Mesendoderm (in vitro differentiated cells): ENCODE measurements at regions not wholly inside any gene's neighbourhood (a gene's known extent, or its start where the extent isn't known, plus 50 kb on each side); places are given as distances from the start of the nearest gene placed in this dataset.
A peak's percentile ranks its signal among the peaks of the same experiment; 100 is the strongest.

ENCODE experiments used
- DNase-seq: peaks from one replicate; pipeline ENCODE4 v3.0.0; 2013
- H2AK5ac ChIP-seq: 2 replicates; pipeline ENCODE4 v1.6.1; 2013; ENCODE audit warnings: low read length, inconsistent platforms
- H2BK120ac ChIP-seq: 2 replicates; pipeline ENCODE4 v1.6.1; 2013; ENCODE audit warnings: low read depth, mild to moderate bottlenecking, low read length, moderate library complexity, mixed read lengths
- H2BK15ac ChIP-seq: replicated peaks from 2 replicates; pipeline ENCODE4 v1.6.1; 2013; ENCODE audit warnings: low read depth, mild to moderate bottlenecking, moderate library complexity
- H2BK5ac ChIP-seq: 2 replicates; pipeline ENCODE4 v1.6.1; 2013; ENCODE audit warnings: low read length, inconsistent platforms
- H3K18ac ChIP-seq: 2 replicates; pipeline ENCODE4 v1.6.1; 2013; ENCODE audit warnings: mild to moderate bottlenecking, low read length, mixed read lengths
- H3K23ac ChIP-seq: one replicate; pipeline ENCODE4 v1.6.1; 2013; ENCODE audit warnings: low read length
- H3K27ac ChIP-seq: 2 replicates; pipeline ENCODE4 v1.5.1; 2013; ENCODE audit warnings: low read depth, mild to moderate bottlenecking, inconsistent platforms, low read length, moderate library complexity
- H3K27me3 ChIP-seq: 2 replicates; pipeline ENCODE4 v1.6.1; 2013; ENCODE audit warnings: low read length, control low read depth, mild to moderate bottlenecking, inconsistent platforms; ENCODE audit not compliant: insufficient read depth, poor library complexity
- H3K36me3 ChIP-seq: 2 replicates; pipeline ENCODE4 v1.6.1; 2013; ENCODE audit warnings: low read length, inconsistent platforms; ENCODE audit not compliant: control insufficient read depth, insufficient read depth
- H3K4ac ChIP-seq: one replicate; pipeline ENCODE4 v1.6.1; 2013; ENCODE audit warnings: low read depth, mild to moderate bottlenecking, low read length, moderate library complexity
- H3K4me1 ChIP-seq: 2 replicates; pipeline ENCODE4 v1.6.1; 2013; ENCODE audit warnings: low read depth, low read length, inconsistent platforms; ENCODE audit not compliant: control insufficient read depth
- H3K4me2 ChIP-seq: 2 replicates; pipeline ENCODE4 v1.6.1; 2013; ENCODE audit warnings: low read length
- H3K4me3 ChIP-seq: 2 replicates; pipeline ENCODE4 v1.5.1; 2013; ENCODE audit warnings: mild to moderate bottlenecking, low read length
- H3K56ac ChIP-seq: one replicate; pipeline ENCODE4 v1.6.1; 2013; ENCODE audit warnings: low read length
- H3K79me1 ChIP-seq: 2 replicates; pipeline ENCODE4 v1.6.1; 2013; ENCODE audit warnings: low read length, inconsistent platforms
- H3K79me2 ChIP-seq: 2 replicates; pipeline ENCODE4 v1.6.1; 2013; ENCODE audit warnings: mild to moderate bottlenecking, low read length; ENCODE audit not compliant: control insufficient read depth, insufficient read depth
- H3K9ac ChIP-seq: 2 replicates; pipeline ENCODE4 v1.6.1; 2013; ENCODE audit warnings: low read length, inconsistent platforms
- H4K5ac ChIP-seq: one replicate; pipeline ENCODE4 v1.6.1; 2013; ENCODE audit warnings: low read length
- H4K8ac ChIP-seq: one replicate; pipeline ENCODE4 v1.6.1; 2013; ENCODE audit warnings: low read depth, mild to moderate bottlenecking, control low read depth, low read length, moderate library complexity
- WGBS: extraction: QIAGEN DNeasy Blood & Tissue Kit; methylation state at CpG from one replicate; pipeline ENCODE4 v1.1.7; 2013; ENCODE audit warnings: low lambda C conversion rate, missing lambda C conversion rate; ENCODE audit not compliant: insufficient coverage; ENCODE audit errors: extremely low coverage; 5-methylcytosine and 5-hydroxymethylcytosine counted together

DNA sequence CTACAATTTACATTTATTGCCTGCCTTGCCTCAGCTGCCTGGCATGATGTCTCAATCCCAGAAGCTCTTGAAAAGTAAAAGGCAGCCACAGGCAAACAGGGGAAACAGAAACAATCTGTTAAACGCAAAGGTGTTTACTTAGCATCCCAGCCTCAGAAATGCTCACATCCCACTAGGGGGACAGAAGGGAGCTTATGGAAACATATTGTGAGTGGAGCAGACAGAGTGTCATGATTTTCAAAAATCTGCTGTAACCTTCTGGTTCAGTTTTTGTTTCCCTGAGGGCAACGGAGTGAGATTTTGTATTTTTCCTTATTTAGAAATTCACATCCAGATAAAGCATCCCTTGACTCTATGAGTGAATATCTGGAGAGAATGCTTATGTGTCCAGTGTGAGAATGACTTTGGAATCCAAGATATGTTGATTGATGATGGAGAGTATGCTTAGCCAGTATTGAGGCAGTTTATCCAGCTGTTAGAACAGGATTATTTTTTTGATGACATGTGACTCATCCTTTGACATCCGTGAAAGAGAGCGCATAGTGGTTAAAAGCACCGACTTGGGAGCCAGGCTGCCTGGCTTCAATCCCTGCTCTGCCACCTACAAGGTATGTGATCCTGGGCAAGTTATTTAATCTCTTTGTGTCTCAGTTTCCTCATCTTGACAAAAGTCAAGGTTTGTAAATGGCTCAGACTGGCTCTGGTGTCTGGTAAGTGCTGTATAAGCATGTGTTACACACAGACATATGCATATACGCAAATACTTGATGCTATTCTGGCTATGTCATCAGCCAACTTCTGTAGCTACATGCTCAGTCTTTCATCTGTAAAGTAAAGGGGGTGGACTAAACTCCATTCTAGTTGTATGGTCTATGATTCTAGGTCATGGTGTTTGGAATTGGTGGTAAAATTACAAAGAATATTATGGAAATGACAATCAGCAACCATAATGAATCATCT is 381.2 kb downstream of the RAPGEF2 start:
- no peak overlapping the region for H3K23ac ChIP-seq
- no peak overlapping the region for H3K4me3 ChIP-seq
- no peaks in the 10 kb centered on the region for H3K79me2 ChIP-seq
- H2AK5ac ChIP-seq, result no peak overlapping the region
- H3K9ac ChIP-seq, result no peak overlapping the region
- no peaks in the 10 kb centered on the region for H3K4me1 ChIP-seq
- no peak overlapping the region for H2BK5ac ChIP-seq
- WGBS, result no CpG with 5 or more reads among the region's 6 CpGs
- no peak overlapping the region for H3K27ac ChIP-seq
- H4K5ac ChIP-seq, result no peak overlapping the region
- no peak overlapping the region for H3K4me2 ChIP-seq
- H2BK120ac ChIP-seq, result no peak overlapping the region
- H3K27me3 ChIP-seq, result no peaks in the 10 kb centered on the region
- H3K79me1 ChIP-seq, result no peaks in the 10 kb centered on the region
- H3K36me3 ChIP-seq, result no peaks in the 10 kb centered on the region
- no peak overlapping the region for H2BK15ac ChIP-seq
- DNase-seq, result no peak
- H3K18ac ChIP-seq, result no peak overlapping the region
- no peak overlapping the region for H4K8ac ChIP-seq
- H3K4ac ChIP-seq, result no peak overlapping the region
- H3K56ac ChIP-seq, result no peak overlapping the region

DNA sequence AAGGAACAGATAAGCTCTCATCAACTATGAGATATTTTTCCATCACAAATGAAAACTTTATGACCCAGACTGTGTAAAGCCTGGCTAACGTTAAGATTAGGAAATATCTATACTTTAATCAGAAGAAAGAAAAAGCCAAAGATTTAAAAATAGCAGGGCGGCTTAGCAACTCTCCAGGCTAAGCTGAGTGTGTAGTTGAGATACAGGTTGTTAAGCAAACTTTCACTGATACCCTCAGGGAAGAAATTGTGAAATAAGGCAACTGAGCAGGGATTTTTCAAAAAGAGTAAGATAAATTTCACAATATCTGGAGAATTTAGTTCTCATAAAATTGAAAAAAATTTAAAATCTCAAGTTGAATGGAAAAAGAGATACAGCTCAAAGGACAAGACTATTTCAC is 382.0 kb downstream of the RAPGEF2 start:
- peak; percentile 28 for DNase-seq
- no peak overlapping the region for H2BK120ac ChIP-seq
- no peaks in the 10 kb centered on the region for H3K36me3 ChIP-seq
- no peak overlapping the region for H3K4ac ChIP-seq
- no CpG with 5 or more reads among the region's 2 CpGs for WGBS
- no peaks in the 10 kb centered on the region for H3K27me3 ChIP-seq
- no peak overlapping the region for H3K18ac ChIP-seq
- H4K5ac ChIP-seq, result no peak overlapping the region
- H3K9ac ChIP-seq, result no peak overlapping the region
- no peak overlapping the region for H2BK15ac ChIP-seq
- no peak overlapping the region for H3K4me3 ChIP-seq
- H3K4me1 ChIP-seq, result no peaks in the 10 kb centered on the region
- no peak overlapping the region for H3K56ac ChIP-seq
- no peak overlapping the region for H4K8ac ChIP-seq
- no peak overlapping the region for H3K23ac ChIP-seq
- no peaks in the 10 kb centered on the region for H3K79me1 ChIP-seq
- no peak overlapping the region for H3K27ac ChIP-seq
- no peak overlapping the region for H2BK5ac ChIP-seq
- no peaks in the 10 kb centered on the region for H3K79me2 ChIP-seq
- no peak overlapping the region for H3K4me2 ChIP-seq
- H2AK5ac ChIP-seq, result no peak overlapping the region

DNA sequence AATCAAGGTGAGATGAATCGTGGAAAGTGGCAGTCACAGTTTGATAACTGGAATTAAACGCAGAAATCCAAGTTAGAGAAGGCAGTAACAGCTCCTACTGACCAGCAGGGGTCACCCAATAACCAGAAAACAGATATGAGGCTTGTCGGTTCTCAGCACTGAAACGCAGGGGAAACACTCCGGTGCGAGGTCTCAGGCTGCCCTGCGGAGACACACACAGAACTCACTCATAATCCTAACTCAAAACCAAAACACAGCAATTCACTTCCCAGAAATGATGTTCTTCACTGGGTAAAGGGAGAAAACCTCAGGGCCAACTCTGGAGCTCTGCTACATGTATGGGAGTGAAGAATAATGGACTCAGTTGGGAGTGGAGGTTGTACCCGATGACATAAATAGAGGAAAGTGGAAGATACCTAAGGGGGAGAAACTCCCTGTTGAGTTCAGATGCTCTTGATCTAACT is 384.4 kb downstream of the RAPGEF2 start:
- Histone ChIP-seq H3K27ac (no peak overlapping the region), H3K18ac (peak overlapping the region; percentile 30), H2BK120ac (no peak overlapping the region), H3K4me2 (no peak overlapping the region), H3K4me1 (no peaks in the 10 kb centered on the region), H2BK15ac (no peak overlapping the region), H3K79me1 (no peaks in the 10 kb centered on the region), H3K79me2 (no peaks in the 10 kb centered on the region), H3K36me3 (no peaks in the 10 kb centered on the region), H3K4ac (no peak overlapping the region), H2AK5ac (no peak overlapping the region), H3K56ac (peak overlapping the region; percentile 17), H4K5ac (no peak overlapping the region), H3K23ac (no peak overlapping the region), H3K27me3 (no peaks in the 10 kb centered on the region), H3K9ac (no peak overlapping the region), H4K8ac (peak overlapping the region; percentile 39), H3K4me3 (no peak overlapping the region), H2BK5ac (no peak overlapping the region)
- no CpG with 5 or more reads among the region's 8 CpGs for WGBS
- peak; percentile 90 for DNase-seq

DNA sequence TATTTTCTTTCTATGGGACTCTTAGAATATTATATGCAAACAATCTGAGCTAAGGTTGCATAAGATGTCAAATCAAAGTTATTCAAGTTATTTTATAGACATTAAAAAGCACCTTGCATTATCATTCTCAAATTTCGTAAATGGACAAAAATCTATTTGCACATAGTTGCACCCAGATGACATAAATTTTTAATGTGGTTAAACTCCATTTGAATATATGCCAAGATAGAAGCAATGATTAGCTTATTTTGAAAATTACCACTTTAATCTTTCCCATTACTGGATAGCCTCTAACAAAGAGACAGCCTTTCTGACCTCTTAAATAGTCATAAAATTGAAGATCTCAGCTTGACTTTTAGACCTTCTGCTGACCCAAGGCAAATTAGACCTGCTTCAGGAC is 386.8 kb downstream of the RAPGEF2 start:
- Histone ChIP-seq H3K79me1 (no peaks in the 10 kb centered on the region), H4K5ac (no peak overlapping the region), H3K79me2 (no peaks in the 10 kb centered on the region), H3K23ac (no peak overlapping the region), H3K4ac (no peak overlapping the region), H2BK120ac (no peak overlapping the region), H3K9ac (no peak overlapping the region), H2BK5ac (no peak overlapping the region), H3K4me1 (no peaks in the 10 kb centered on the region), H3K4me2 (no peak overlapping the region), H3K27ac (no peak overlapping the region), H4K8ac (no peak overlapping the region), H2AK5ac (no peak overlapping the region), H3K36me3 (no peaks in the 10 kb centered on the region), H3K27me3 (no peaks in the 10 kb centered on the region), H3K4me3 (no peak overlapping the region), H2BK15ac (no peak overlapping the region), H3K18ac (no peak overlapping the region), H3K56ac (no peak overlapping the region)
- WGBS, result no CpG with 5 or more reads among the region's 1 CpG
- DNase-seq, result no peak

DNA sequence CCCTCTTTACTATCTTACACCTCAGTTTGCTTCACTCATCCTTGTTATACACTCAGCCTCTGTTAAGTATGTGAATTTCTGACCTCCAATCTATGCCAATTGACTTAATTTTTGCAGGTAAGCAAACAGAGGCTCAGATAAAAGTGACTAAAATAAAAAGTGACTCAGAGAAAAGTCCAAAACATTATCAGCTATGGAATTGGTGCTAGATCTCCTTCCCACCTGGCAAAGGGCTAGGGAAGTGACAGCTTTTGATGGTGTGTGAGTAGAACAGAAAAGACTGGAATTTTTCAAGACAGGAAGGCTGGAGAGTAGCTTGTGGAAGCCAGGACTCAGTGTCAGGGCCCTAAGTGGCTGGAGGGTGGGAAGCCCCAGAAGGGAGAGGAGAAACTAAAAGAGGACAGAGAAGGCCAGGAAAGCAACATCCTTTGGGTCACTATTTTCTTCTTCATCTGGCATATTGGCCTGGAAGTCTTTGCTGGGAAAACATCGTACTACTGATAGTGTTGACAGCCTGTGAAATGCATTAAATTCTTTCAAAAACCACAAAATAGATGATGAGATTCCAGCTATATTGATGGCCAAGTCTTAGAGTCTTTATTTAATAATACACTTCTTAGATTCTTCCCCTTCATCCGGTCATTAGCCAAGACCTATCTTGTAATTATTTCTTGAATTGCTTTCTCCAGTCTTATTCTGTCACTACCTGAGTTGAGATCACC is 392.8 kb downstream of the RAPGEF2 start:
- DNase-seq, result no peak
- H3K36me3 ChIP-seq, result no peaks in the 10 kb centered on the region
- H2AK5ac ChIP-seq, result no peak overlapping the region
- no peak overlapping the region for H4K5ac ChIP-seq
- no peaks in the 10 kb centered on the region for H3K27me3 ChIP-seq
- no peak overlapping the region for H3K27ac ChIP-seq
- WGBS, result no CpG with 5 or more reads among the region's 2 CpGs
- H3K56ac ChIP-seq, result no peak overlapping the region
- no peak overlapping the region for H3K4ac ChIP-seq
- no peak overlapping the region for H2BK120ac ChIP-seq
- H3K4me3 ChIP-seq, result no peak overlapping the region
- H3K23ac ChIP-seq, result no peak overlapping the region
- no peak overlapping the region for H4K8ac ChIP-seq
- no peak overlapping the region for H3K9ac ChIP-seq
- H3K4me2 ChIP-seq, result no peak overlapping the region
- no peaks in the 10 kb centered on the region for H3K79me1 ChIP-seq
- no peak overlapping the region for H2BK15ac ChIP-seq
- H3K18ac ChIP-seq, result no peak overlapping the region
- no peak overlapping the region for H2BK5ac ChIP-seq
- H3K4me1 ChIP-seq, result no peaks in the 10 kb centered on the region
- no peaks in the 10 kb centered on the region for H3K79me2 ChIP-seq
